Activated naive CD4-positive, alpha-beta T cell treated with Interleukin-2 at 50 U/mL for 16 hours (primary cell): ENCODE measurements at regions not wholly inside any gene's neighbourhood (a gene's known extent, or its start where the extent isn't known, plus 50 kb on each side); places are given as distances from the start of the nearest gene placed in this dataset.

Experiments used
- DNase-seq: peaks from one replicate; pipeline ENCODE4 v3.0.0-alpha.2; 2020

GRCh38 chr15:101124731-101125451, 127.0 kb downstream of the CHSY1 start:
- DNase-seq = no peak

DNA sequence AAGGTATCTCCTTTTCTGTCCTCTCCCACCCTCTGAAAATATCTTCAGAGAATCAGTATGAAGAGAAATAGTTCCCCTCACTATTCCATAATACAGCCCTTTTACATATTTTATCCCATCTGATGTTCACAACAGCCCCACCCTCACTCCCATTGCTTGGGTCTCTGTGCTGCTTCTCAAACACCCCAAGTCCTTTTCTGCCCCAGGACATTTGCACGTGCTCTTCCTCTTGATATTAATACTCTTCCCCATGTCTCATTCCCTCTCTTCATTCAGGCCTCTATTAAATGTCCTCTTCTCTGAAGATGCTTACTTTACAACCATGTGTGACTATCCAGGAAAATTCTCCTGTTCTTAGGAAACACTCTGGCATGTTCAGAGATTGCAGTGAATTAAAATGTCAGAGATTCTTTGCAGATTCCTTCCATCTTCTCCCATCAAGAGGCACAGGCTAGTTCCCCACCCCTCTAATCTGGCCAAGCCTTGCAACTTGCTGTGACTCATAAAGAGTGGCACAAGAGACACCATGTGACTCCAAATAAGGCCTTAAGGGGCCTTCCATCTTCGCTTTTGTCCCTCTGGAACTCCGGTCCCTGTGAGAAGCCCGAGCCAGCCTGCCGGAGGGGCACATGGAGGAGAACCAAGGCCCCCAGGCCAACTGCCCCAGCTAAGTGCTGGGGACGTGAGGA, 128.5 kb downstream of the CHSY1 start:
- DNase-seq = no peak

- no peak for DNase-seq
Measured at GRCh38 chr15:101122806-101123205, 129.0 kb downstream of the CHSY1 start.

- no peak for DNase-seq
Measured at GRCh38 chr15:101122266-101122665, 129.6 kb downstream of the CHSY1 start.

DNA sequence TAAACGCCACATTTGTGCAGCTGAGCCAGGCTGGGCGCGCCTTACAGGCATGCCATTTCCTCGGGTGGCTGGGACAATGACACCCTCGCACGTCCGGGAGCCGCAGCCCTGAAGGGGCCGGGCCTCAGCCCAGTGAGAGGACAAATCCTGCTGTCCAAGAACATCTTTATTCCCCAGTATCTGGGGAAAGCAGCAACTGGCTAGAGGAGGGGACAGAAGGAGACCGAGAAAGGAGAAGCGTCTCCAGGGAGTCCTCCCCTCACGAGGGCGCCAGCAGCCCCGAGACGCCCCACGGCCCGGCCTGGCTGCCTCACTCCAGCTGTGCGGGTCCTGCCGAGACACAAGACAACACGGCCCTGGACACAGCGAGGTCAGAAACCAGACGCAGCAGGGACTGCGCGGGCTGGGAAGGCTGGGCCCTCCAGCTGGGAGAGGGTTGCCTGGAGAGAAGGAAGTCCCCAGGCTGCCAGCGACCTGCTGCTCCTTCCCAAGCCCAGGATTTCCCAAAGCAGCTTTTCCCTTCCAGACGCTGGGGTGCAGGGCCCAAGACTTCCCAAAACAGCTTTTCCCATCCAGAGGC, 130.2 kb downstream of the CHSY1 start:
- peak; percentile 17 for DNase-seq

DNA sequence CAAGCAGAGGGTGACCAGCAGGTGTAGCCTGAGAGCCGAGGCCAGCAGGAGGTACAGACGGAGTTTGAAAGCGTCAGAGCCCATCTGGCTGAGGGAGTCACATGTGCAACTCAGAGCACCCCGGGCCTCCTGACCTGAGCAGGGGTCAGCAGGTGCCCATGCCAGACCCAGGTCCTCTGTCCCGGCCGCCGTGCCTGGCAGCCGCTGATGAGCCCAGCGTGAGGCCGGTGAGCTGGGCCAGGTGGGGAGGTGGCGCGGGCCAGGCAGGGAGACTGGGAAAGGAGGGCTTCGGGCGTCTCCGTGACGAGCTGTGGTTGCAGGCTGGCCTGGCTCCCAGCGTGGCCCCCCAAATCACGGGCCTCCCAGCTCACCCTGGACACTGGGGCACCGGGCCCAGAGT, 130.9 kb downstream of the CHSY1 start:
- DNase-seq = no peak

DNA sequence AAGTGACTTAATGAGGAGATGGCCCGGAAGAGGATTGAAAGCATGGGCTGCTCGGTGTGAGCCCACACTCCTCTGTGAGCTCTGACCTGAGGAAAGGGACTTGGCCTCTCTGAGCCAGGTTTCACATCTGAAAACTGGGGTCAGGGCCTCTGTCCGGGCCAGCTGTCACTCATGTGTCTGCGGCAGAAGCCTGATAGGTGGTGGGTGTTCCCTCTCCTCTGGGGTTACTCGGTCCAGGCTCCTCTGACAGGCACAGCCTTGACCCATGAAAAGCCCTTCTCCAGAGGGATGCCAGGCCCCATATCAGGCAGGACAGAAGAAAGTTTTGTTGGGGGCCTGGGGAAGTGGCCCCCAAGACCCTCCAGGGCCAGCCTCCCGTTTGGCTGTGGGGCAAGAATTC, 131.4 kb downstream of the CHSY1 start:
- DNase-seq = no peak
